ENCODE measurements at regions not wholly inside any gene's neighbourhood (a gene's known extent, or its start where the extent isn't known, plus 50 kb on each side); places are given as distances from the start of the nearest gene placed in this dataset.

DNA sequence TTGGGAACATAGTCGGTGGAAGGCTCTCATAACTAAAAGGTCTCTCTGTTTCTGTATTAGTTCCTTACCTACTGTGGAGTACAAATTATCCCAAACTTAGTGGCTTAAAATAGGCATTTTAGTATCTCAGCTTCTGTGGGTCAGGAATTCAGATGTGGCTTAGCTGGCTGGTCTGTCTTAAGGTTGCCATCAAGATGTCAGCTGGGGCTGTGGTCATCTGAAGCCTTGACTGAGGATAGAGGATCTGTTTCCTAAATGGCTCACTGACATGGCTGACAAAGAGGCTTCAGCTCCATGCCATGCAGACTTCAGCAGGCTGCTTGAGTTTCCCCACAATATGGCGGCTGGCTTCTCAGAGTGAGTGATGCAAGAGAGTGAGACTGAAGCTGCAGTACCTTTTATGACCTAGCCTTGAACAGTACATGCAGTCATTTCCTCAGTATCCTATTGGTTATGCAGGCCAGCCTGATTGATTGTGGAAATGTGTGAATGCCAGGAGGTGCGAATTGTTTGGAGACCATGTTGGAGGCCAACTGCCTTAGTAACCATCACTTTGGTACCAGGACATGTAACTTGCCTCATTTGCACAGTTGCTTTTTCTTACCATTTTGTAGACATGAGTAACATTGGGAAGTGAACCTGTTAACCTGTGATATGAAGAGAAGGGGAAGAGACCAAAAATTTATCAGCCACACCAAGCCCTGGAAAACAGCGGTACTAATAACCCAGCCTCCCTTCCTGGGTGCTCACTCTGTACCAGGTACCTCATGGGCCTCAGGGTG lies 152.8 kb upstream of the IER5L start:
- DNase-seq (ENCODE audit: low read depth in 2 of 2): no peak

DNA sequence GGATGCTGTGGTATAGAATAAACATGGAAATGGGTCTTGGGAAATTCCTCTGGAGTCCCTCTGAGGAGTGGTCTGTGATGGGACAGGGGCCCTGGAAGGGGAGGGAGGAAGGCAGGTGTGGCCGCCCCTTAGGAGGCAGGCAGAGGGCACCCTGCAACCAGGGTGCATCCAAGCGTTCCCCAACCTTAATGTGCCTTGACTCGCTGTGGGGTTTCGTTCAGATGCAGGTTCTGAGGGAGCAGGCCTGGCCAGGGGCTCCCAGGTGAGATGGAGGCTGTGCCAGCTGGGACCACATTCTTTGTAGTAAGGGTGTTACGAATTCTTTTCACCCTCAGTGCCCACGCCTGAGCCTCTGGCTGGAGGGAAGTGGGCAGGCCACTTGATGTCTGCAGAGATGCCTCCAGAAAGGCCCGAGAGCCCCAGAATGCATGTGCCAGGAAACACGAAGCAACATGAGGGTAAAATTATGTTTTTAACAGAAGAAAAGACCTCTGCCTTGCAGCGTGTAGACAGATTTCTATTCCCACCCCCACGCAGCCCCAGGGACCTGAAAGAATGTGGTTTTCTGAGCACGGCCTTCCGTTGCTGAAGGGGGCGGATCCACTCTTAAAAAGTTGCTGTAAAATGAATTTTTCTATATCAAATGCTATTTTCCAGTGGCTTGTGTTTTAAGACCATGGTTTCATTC lies 150.4 kb upstream of the IER5L start:
- no peak for DNase-seq (ENCODE audit: low read depth in 2 of 2)

DNA sequence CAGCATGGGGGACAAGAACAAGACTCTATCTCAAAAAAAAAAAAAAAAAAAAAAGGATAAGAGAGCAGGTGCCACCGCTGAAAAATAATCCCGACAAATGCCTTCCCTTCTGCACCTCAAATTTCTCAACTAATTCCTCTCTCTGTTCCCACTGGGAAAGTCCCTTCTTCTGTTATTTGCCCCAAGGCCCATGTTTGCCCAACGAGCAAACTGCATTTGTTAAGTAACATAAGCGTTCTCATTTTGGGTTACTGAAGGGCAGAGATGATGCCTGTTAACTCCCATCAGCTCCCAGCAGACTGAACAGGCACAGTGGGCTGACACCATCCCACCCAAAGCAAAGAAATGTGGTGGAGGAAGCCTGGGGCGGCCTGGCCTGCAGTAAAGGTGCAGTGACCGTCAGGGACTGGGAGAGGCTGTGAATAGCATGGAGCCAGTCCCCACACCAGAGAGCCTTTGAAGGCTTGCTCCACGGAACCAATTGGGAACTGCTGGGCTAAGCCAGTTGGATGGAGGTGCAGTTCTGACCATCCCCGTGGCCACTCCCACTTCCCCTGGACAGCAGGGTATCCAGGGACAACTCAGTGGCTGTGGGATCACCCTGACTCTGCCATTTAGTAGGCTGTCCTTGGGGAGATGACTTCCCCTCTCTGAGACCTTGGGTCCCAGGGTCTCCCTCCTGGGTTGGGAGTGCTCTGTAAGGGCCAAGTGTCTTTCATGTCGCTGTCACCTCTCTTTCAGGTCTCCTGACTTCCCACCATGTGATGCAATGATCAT lies 149.7 kb upstream of the IER5L start:
- DNase-seq (ENCODE audit: low read depth in 2 of 2): no peak

DNA sequence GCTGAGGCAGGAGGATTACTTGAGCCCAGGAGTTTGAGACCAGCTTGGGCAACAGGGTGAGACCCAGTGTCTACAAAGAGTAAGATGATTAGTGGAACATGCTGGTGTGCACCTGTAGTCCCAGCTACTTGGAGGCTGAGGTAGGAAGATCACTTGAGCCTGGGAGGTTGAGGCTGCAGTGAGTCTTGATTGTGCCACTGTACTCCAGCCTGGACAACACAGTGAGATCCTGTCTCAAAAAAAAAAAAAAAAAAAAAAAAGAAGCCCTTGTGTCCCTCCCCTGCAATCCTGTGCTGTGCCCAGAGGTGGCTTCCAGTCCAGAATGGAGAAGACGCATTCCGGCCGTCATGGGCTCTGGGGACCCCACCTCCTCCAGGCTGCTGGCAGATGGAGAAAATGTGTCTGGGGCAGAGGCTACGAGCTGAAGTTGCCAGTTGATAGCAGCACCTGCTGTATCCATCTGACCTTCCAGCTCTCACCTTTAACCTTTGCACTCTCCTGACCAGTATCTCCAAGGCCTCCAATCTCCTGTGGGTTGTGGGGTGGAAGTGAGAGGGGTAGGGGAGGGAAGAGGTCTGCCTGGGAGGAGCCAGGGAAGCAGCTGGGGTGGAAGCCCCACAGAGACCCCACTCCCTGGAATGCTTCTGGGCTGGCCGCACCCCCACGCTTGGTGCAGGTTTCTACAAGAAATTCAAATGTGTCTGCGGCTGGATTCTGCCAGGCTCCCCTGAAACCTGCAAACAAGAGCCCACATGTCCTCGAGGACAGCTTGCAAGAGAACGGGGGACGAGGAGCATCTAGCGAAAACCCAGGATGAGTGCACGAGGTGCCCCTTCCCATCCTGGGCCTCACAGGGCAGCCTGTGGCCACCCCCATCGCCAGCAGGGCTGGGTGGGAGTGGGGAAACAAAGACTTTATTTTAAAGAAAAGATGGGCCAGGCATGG lies 148.3 kb upstream of the IER5L start:
- DNase-seq (ENCODE audit: low read depth in 2 of 2): no peak

DNA sequence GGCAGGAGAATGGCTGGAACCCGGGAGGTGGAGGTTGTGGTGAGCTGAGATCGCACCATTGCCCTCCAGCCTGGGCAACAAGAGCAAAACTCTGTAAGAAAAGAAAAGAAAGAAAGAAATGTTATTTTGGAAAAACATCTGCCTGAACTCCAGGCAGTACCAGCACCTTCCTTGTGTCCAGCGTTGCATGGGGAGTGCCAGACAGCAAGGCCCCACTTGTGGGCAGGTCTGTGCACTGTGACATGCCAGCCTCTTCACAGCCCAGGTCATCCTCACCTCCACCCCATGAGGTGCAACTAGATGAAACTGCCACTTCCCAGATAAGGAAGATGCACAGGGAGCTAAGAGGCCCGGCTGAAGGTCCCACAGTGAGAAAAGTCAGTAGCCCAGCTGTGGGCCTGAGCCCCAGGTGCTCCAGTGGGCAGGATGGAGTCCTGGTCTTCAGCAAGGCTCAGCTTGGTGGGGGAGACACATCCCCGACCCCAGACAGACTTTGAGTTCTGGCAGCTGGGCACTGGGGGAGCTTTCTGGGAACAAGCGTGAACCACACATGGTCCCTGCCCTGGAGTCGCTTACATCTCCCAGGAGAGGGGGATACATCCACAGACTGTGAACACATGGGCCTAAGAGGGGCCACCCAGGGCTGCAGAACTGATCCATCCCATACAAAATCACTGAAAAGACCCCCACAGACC lies 146.9 kb upstream of the IER5L start:
- no peak for DNase-seq (ENCODE audit: low read depth in 2 of 2)

DNA sequence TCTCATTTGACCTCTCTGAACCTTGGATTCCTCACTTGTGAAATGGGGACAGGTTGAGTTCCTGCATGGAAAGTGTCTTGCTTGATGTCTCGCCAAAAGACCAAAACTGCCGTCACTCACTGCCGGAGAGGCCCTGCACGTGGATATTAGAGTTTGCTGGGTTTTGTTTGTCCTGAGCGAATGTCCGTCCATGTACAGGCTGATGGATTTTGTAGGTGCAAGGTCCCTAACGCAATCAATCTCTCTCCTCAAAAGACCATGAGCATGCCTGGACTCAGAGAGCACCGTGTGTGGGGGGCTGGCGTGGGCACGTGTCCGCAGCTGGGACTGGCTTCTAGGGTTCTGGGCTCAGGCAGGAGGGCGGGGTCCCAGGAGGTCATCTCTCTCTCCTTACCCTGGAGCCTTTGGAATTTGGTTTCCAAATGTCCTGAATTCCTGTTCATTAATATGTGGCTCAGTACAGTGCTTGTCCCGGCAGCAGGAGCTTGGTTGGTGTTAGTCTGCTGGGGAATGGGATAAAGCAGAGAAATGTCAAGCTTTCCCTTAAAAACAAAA lies 146.0 kb upstream of the IER5L start:
- no peak for DNase-seq (ENCODE audit: low read depth in 2 of 2)

DNA sequence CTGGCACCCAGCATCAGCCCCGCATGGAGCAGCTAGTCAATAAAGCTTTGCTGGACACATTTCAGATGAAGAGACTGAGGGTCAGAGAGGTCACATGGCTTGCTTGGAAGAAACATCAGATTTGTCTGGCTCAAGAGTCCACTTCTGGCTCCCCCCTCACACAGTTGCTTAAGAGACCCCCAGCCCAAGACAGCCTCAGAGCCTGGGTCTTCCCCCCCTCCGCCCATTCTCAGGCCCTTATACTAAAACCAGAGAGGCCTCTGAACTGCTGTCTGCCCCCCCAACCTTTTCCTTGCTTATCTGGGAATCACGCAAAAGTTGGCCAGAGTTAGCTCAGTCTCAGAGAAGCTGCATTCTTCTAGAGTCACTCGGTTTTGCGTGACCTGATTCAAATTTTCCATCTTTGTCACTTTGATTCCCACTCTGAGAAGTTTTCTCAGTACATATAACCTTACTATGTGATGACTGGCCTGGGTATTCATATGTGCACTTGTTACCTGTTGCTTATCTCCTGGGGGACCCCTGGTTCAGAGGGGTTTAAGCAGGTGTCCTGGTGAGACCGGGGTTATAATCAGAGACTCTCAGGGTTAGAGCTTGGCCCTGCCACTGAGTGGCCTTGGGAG lies 145.4 kb upstream of the IER5L start:
- no peak for DNase-seq (ENCODE audit: low read depth in 2 of 2)

DNA sequence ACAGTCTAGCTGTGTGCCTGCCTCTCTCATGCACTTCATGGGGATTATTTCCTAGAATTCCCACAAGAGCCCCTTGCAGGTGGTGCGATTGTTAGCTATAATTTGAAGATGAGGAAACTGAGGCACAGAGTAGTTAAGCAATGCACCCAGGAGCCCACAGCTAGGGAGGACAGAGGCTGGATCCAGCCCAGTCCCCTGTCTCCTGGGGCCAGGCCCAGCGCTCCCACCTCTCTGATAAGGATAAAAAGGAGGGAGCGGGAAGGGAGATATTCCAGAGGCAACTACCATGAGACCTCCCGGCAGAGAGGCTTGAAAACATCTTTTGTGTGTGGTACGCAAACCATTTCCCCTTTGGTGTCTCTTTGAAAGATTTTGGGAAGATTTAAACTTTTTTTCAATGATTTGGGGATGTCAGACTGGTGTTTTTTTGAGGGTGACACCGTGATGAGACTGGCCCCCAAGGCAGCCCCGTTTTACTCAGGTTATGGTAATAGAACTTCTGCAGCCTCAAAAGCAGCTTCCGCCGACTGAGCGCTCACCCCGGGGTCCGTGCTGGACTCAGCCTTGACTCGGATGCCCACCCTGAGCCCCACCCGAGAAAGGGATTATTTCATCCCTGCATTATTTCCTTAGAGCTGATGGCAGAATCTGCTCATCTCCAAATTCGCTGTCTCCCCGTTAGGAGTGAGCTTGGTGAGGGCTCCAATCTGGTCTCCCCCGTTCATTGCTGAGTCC lies 144.7 kb upstream of the IER5L start:
- DNase-seq (ENCODE audit: low read depth in 2 of 2): no peak

DNA sequence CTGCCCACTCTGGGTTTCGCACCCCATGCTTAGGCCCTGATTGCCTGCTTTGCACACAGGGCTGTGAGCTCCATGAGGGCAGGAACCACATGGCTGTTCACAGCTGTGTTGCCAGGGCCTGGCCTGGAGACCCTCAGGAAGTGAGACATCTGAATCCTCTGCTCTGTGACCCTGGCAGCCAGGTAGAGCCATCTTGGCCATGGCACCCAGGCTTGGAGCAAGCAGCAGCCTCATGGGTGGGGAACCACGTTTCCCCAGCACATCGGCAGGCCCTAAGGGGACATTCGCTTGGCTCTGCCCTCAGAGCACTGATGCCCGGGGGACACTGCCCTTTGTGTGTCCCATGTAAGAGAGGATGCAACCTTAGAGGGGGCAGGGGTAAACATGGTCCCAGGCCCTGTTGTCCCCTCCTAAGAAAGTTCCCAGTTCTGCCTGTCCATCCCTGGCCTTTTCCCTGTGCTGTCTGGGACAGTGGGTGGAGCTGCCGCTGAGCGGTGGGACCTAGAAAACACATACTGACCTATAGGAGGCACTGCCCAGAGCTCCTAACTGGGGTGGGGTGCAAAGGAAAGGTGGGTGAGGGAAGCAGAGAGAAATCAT lies 144.1 kb upstream of the IER5L start:
- DNase-seq (ENCODE audit: low read depth in 2 of 2): no peak

DNA sequence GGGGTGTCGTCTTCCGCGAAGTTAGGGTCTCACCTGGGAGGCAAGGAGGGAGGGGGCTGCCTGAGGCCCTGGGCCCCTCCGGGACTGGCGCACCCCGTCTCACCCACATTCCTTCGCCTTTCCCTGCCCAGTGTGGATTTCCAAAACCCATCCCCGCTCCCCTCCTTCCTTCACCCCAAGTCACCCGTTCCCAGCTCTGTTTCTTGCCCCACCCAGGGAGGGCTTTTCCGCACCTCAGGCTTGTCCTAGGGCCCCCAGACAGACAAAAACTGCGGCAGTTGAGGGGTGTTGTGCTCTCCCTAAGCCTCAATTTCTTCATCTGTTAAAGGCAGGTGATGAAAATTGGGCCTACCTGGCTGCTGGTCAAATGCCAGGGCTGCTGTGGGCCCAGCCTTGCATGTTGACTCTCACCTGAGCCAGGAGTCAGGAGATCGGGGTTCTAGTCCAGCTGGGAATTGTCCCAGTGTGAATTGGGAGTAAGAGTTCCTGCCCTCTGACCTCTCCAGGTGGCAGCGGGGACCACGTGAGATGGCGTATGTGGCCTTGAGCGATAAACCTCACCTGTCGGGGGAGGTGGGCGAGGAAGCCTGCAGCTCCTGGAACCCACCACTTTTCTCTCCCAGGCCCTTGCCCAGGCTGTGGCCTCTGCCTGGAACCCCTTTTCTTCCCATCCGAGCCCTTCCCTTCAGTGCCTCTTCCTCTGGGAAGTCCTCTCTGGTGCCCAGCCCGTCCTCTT lies 143.4 kb upstream of the IER5L start:
- DNase-seq (ENCODE audit: low read depth in 2 of 2): no peak

DNA sequence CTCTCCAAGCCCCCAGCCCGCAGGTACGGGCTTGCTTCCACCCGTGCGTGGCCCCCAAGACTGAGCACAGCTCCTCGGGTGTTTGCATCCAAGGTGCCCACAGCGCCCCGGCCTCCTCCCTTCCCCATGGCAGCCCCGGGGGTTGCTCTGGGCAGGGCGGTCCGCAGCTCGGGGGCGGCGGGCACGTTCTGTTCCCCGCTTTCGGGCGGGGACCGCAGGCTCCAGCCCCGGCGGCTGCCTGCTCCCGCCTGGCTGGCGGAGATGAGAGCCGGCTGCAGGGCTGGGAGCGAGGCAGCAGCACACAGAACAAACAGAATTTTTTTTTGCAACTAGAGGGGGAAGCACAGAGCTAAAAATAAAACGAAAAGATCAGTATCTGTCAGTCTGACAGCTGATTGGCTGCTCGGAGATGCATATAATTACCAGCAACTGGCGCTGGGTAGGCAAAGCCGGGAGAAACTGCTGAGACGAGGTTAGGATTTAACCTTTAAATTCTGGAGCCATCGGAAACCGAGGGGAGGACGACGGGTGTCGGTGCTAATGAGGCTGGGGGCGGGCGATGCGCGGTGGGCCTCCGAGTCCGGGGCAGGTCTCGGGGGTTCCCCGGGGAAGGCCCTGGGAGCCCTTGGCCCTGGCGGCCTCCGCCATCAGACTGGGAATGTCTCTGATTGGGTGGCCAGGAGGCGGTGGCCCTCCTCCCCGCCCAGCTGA lies 142.7 kb upstream of the IER5L start:
- no peak for DNase-seq (ENCODE audit: low read depth in 2 of 2)

DNA sequence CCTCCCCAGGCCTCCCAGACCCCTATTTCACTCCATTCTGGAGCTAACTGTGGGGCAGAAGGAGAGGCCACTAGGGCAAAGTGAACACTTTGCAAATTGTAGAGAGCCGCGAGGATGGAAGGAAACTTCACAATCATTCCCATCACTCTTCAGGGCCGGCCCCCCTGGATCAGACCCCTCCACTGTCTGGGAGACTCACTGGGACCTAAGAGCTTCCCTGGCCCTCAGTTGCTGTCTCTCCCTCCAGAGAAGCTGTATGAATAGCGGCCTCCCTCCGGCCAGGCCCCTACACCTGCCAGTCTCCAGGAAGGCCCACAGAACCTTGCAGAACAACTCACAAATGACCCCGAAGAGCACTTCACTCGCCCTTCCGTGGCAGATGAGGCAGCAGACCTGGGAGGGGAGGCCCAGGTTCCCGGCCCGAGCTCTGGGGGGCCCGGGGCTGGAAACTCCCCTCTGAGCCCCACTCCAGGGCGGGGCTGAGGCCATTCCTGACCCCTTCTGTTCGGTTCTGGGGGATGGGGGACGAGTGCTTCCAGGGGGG lies 141.9 kb upstream of the IER5L start:
- DNase-seq (ENCODE audit: low read depth in 2 of 2): no peak

DNA sequence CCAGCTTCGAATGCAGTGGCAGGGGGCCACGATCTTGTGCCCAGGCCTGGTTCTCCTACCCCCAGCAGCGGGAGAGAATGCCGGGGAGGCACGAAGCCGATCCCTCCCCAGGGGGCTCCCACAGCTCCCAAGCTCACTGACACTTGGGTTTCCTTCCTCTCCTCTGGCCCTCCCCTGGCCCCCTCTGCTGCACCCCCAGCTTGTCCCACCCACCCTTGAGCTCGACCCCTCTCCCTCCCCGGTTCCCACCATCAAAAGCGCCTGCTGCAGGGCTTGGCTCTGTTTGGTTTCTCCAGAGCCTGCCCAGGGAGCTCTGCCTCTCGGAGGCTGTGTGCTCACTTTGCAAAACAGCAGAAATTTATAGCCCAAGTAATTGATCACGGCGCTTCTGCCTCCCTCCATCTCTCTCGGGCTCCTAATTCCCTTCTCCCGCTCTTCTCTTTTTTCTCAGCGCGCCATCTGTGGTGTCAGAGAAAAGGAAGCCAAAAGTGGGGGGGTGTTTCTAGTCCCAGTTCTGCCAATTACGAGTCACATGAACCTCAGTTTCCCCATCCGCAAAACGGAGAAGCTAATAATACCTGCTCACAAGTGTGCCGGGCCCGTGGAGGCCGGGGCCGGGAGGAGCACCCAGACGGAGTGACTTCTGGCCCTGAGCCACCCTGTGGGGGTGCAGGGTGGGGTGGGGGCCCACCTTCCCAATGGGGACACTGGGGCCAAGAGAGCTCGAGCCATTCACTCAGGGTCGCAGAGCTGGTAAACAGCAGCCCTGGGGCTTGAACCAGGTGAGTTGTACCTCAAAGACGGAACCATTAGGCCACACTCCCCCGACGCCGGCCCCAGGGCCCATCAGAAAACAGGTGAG lies 141.2 kb upstream of the IER5L start:
- DNase-seq (ENCODE audit: low read depth in 2 of 2): no peak

DNA sequence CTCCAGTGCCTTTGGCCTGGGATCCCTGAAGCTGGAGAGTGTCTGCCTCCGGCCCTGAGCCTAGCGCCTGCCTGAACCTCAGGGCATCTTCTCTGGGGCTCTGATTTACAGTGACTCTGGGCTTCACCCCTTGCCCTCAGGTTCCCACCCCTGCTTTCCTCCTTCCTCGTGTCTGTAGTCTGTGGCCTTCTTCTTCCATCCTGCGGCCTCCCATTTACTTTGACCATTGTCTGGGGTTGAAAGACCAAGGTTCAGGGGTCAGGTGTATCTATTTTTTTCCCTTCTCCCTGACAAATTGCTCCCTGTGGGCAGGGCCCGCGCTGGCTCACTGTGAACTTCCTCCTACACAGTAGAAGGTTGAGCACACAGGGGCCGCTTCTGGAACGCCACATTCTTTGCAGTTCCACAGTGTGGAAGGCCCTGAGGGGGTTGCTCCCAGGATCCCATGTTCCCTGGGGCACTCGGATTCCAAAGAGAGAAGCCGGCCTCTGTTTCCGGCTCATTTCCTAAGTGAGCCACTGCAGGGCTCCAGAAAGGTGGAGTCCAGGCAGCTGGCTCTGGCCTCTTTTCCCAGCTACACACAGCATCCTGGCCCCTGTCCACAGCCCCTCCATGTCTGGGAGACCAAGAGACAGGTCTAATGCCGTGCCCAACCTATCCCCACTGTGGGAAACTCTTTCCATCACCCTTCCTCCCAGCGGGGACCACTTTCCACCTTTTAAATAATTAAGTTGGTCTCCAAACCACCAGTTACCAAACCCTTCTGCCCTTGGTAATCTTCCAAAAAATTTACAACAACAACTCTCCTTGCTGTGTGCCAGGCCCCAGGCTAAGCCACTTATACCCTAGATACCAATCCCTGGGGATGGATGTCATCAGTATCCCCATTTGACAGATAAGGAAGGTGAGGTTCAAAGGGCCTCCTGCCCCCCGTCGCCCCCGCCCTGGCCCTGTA lies 140.3 kb upstream of the IER5L start:
- DNase-seq (ENCODE audit: low read depth in 2 of 2): no peak

All from stimulated activated CD8-positive, alpha-beta memory T cell treated with anti-CD3 and anti-CD28 coated beads, Interleukin-2, amount 100 ng/mL, for 48 hours (primary cell).